ENCODE measurements at regions not wholly inside any gene's neighbourhood (a gene's known extent, or its start where the extent isn't known, plus 50 kb on each side); places are given as distances from the start of the nearest gene placed in this dataset.

GRCh38 chr5:164098531-164098930 lies 593.1 kb downstream of the MAT2B start:
- no peak for TF ChIP-seq CTCF (IDR thresholded peaks at IDR 0.05)
- TF ChIP-seq POLR2A (IDR thresholded peaks at IDR 0.05): no peak
